GM19468 (cell line): ENCODE measurements at regions not wholly inside any gene's neighbourhood (a gene's known extent, or its start where the extent isn't known, plus 50 kb on each side); places are given as distances from the start of the nearest gene placed in this dataset.

Experiments
- ATAC-seq: cut with Tn5 transposase; IDR thresholded peaks from one replicate; pipeline ENCODE4 v1.9.1; 2021; ENCODE audit warnings: mild to moderate bottlenecking, moderate library complexity, moderate number of reproducible peaks; ENCODE audit not compliant: unreplicated experiment; ENCODE audit errors: extremely low read depth

DNA sequence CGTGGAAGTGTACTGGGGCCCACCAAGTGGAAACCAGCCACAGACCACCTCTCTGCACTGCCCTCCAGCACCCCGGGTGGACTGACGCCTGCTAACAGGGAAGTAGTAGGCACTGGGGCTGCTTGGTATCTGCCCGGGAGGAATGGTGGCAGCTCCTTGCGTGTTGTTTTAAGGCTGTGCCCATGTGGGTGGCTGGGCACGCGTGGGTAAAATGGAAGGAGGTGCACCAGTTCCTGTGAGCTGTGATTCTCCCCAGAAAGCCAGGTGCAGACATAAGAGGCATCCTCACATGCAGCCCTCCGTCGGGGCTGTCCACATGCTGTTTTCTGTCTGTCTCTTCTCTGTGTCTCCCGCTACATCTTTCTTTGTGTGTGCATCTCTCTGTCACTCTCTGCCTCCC is 122.3 kb downstream of the ENGASE start:
- no peak for ATAC-seq

DNA sequence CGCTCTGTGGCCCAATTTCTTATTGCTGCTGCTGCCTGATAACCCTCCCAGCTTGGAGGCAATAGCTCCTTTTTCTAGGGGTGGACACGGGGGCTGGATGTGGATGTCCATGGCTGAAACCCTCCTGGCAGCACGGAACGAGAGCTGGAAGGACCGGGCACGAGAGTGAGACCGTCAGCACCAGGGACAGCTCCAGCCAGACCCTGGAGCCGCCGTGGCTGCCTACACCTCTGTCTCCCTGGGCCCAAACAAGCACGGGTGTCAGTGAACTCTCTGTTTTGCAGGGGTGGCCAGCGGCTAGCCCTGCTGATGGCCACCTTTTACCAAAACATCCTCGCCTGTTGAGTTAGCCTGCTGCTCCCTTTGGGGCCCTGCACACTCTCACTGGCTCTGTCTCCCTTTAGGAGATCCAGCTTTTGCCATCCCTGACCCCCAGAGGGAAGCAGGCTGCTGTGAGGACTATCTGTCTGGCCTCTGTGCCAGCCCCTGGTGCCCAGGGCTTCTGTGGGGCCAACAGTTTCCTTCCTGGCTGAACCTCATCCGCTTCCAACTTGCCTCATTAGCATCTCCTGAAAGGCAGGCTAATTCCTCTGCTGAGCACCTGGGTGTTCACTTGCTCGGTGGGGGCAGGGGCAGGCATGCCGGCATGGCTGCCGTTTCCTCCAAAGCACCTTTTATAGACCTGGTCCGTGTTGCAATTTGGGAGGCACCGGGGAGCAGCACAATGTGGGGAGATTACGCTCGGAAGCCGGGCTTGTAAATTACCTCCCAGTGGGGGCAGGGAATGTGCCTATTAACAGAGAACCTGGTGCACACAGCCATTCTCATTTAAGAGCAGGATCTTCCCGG is 118.1 kb downstream of the ENGASE start:
- ATAC-seq: no peak

DNA sequence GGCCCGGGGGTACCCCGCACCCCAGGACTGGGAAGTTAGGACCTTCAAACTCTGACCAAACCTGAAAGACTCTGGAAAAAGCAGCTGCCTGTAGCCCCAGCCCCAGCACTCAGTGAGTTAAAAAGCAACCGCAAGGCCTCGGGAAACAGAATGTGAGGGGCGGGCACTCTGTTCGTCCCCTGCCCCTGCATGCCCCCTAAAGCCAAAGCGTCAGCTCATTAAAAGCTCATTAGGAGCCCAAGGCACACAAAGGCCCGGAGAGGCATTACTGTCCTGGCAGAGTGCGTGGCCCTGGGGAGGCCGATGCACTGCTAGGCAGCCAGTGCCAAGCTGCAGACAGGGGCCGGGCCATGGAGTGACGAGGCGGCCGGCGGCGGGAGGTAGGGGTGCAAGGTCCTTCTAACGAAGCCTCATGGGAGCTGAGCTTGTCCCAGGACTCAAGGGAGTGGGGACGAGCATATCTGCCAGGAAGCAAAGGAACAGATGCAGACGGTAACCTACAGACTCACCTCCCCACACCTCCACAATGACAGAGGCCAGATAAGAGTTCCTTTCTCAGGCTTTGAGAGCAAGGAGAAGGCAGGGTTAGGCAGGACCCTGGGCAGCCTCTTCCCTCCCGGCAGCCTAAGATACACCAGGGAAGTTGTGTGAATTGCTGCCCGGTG is 116.8 kb downstream of the ENGASE start:
- no peak for ATAC-seq

DNA sequence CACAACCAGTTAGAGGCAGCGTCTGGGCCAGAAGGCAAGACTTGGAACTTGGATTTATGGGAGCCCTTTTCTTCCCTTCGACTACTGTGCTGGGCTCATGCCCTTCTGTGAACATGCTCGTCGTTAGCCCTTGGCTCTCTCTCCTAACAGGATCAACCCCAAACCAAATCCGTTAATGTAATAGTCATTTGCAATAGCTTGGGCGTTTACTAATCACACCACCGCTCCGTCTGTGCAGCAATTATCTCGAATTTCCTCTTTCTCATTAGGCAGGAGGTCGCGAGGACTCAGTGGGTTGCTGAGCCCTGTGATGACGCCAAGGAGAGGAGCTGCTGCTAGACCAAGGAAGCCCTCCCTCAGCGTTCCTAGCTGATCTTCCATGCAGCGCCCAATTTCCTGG is 114.7 kb downstream of the ENGASE start:
- ATAC-seq: no peak

DNA sequence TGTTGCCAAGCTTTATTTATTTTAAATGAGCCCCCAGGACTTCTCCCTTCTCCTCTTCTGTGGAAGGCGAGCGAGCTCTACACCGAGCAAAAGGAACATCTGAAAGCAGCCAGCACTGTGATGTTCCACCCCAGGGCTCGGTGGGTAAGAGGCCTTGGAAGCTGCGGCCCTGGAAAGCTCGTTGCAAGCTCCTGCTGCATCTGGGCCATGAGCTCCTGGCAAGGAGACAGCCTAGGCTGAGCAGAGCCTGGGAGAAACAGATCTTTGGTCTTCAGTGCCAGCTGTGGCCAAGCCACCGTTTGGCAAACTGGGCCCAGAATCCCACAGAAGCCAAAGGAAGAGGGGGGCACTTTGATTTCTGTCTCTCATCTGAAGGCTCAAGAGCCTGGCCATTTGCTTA is 114.1 kb downstream of the ENGASE start:
- ATAC-seq: no peak

DNA sequence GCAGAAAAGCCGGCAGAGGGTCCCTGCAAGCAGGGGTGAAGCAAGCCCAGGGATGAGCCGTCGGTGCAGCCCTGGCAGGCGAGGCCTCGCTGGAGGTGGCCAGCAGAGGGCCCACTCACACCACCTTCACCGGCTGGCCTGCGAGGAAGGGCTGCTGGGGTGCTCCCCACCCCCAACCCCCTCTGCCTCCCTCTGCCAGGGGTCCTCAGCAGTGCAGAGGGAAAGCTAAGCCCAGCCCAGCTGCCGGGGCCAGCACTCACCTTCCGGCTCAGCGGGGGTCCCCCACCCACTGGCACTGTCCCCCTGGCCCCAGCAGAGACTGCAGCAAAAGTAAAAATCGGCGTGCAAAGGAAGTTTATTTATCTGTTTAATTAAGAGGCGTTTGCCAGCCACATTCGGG is 113.4 kb downstream of the ENGASE start:
- ATAC-seq: no peak

DNA sequence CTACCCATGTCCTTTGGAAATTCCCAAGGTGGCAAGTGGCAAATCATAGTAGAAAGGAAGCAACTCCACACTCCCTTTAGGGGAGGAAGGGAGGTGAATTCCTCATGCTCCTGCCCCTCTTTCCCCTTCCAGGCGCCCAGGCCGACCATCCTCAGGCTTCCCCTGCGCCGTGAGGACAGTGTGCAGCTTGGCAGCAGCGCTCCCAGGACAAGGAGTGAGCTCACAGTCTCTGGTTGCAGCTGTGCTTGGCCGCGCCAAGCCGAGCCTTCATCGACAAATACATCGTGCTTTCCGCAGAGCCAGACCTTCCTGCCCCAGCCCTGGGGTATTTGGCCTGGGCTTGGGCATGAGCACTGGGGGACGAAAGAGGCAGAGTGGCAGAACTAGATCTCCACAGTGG is 112.6 kb downstream of the ENGASE start:
- ATAC-seq: no peak

DNA sequence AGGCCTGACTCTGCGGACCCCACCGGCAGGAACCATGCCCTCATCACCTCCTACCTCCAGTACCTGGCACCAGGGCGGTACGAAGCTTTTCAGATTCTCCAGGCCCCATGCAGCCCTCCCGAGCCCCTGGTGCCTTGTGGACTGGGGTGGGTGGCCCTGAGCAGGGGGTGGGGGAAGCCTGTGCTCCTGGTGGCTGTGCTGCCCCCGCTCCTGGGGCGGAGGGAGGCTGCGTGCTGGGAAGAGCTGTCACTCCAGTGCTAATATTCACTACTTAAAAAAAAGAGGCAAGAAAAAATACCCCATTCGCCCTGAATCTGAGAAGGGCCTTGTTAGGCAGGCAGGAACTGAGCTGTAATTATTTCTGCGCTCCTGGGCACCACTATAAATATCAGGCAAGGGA is 111.8 kb downstream of the ENGASE start:
- ATAC-seq: no peak

DNA sequence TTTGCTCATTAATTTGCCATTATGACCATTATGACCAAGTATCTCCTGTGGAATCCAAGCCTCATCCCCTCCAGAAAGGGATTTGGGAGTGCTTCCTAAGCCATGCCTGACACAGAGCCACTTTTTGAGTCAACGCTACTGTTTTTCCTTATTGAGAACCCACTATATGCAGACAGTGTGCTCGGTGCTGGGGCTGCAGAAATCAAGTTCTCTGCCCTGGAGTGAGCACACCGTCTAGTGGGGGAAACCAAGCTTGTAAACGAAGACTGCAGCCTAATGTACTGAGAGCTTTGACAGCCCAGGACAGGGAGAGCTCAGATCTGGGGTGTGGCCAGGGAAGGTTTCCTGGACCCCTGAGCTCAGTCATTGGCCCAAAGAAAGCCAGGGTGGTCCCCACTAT is 111.0 kb downstream of the ENGASE start:
- no peak for ATAC-seq

DNA sequence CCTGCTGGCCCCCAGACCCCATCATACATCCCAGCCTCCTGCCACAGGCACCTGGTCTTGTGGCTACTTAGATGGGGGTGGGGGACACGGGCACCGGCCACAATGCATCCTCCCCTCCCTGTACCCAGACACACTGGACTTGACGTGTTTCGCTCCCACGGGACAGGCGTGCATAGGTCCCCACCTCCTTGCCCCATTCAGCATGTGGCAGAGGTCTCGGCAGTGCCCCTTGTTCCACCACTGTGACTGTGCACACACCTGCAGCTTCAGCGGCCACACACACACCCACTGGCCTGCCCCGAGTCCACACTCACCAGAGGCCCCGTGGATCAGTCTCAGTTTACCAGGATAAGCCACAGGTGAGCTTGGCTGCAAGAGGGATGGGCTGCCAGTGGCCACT is 109.6 kb downstream of the ENGASE start:
- no peak for ATAC-seq

DNA sequence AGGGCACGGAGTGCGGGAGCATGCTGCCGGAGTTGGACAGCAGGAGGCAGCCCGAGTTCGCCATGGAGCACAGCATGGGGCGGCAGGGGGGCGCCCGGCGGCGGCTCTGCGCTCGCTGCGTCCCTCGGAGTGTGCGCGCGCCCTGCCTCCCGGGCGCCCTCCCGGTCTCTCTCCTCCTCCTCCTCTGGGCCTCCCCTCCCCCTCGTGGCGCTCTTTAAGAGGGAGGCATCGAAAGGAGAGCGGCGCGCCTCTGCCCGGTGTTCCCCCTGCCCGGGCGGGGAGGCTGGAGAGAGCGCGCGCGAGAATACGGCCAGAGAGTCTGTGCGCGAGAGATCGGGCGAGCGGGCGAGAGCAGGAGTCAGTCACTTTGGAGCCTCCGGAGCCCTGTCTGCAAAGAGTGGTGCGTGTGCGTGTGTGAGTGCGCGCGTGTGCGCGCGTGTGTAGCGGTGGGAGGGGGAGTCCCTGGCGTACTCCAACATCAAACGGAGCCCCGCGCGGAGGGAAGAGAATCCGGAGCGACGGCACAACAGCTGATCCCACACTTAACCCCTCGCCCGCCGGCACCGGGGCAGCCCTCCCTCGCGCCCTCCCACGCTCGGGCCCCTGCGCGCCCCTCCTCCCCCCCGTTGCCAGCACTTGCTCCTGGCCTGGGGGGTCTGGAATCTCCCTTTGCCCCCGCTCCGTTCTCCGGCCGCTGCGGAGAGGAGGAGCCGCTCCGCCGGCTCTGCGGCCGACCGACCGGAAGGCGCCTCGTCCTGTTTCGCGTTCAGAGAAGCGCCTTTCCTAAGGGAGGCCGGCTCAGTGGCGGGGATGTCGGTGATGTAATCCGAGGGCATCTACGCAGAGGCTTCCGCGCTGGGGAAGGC is 108.9 kb downstream of the ENGASE start:
- ATAC-seq: no peak

DNA sequence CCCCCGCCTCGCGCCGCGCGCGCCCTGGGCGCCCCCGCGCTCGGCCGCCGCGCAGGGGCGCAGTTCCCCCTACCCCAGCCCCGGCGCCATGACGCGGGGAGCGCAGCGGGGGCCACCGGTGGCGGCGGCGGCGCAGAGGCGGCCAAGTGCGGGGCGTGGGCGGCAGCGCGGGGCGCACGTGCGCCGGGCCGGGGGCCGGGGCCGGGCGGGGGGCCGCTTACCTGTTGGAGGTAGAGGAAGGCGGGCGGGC is 108.3 kb downstream of the ENGASE start:
- no peak for ATAC-seq

DNA sequence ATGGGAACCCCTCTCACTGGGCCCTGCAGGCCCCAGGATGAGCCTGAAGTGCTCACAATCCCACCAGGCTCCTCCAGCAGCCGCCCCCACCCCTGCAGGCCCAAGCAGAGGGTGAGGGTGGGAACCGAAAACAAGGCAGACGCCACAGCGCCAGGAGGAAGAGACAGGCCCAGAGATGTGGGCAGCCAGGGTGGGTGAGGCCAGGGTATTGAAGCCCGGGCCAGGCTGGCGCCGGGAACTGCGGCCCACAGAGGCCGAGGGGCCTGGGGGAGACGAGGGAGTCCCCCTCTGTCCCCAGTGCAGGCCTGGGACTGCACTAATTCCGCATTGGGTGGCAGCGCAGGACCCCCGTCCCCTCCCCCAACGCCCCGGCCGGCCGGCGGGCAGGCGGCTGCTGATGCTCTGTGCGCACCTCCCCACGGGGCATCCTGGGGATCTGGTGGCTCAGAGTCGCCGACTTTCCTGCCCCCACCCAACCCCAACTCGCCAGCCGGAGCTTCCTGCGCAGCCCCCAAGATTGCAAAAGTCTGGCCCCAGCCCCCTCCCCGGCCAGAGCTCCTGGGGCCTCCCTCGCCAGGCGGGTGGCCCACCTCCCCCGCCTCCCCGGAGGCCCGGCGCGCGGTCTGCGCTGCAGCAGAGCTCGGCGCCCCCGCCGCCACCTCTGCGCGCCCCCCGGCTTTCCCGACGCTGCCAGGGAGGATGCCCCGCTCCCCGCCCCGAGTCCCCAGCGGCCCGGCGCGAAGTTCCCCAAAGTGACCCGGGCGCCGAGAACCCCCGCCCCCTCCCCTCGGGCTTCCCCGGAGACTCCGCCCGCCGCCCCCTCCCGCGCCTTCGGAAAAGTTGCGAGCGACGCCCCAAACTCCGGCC is 107.8 kb downstream of the ENGASE start:
- ATAC-seq: no peak

DNA sequence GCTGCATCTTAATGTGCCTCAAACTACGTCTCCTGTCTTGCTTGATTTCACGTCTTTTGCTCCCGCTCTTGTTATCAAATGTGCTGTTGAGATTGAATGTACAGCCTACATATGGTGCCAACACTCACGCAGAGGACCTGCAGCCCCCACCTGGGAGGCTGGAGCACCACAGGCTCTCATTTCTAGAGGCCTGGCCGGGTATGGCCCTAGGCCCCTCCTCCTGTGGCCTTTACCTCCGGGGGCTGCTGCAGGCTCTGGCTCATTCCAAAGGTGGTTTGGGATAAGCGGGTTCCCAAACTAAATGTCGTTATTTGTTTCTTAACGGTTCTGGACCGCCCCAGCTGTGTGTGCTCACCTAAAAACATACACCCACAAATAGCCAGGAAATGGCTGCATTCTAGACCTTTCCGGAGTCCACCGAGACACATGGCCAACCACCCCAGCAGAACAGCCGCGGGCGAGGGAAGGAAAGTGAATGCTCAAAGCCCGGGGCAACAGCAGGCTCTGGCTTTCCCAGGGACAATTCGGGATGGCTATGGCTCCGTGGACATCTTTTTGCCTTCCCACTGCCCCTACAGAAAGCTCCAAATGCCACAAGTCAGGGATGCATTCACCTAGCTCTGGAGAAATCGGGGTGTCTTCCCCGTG is 105.9 kb downstream of the ENGASE start:
- no peak for ATAC-seq

DNA sequence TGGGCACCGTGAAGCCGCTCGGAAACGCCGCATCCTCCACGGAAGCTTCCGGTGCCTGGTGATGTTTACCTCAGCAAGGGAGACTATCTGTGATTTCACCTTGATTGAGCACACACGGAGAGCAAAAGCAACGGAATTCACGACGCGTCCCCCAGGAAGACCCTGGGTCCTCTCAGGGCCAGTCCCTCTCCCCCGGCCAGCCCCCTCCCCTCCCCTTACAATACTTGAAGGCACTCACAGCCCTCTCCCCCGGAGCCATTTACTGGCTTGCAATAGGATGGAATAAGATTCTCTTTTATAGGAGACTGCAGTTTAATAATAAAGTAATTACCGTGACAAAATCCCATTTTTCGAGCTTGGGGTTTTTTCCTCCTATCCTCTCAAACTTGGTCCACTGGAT is 104.7 kb downstream of the ENGASE start:
- no peak for ATAC-seq

DNA sequence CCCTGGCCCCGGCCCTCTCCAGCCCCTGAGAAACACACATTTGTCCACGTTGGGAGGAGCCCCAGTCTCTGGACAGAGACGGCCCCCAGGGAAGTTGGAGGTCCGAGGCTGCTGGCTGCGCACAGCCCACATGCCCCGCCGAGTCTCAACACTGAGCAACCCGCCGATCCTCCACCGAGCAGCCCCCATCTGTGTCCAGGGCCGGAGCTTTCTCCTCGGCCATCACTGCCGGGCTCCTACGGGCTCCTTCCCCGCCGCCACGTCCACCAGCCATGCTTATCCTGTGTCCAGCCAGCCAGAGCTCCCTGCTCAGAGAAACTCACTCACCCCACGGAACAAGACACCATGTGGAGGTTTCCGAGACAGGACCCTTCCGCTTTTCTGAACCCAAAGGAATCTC is 103.3 kb downstream of the ENGASE start:
- no peak for ATAC-seq

DNA sequence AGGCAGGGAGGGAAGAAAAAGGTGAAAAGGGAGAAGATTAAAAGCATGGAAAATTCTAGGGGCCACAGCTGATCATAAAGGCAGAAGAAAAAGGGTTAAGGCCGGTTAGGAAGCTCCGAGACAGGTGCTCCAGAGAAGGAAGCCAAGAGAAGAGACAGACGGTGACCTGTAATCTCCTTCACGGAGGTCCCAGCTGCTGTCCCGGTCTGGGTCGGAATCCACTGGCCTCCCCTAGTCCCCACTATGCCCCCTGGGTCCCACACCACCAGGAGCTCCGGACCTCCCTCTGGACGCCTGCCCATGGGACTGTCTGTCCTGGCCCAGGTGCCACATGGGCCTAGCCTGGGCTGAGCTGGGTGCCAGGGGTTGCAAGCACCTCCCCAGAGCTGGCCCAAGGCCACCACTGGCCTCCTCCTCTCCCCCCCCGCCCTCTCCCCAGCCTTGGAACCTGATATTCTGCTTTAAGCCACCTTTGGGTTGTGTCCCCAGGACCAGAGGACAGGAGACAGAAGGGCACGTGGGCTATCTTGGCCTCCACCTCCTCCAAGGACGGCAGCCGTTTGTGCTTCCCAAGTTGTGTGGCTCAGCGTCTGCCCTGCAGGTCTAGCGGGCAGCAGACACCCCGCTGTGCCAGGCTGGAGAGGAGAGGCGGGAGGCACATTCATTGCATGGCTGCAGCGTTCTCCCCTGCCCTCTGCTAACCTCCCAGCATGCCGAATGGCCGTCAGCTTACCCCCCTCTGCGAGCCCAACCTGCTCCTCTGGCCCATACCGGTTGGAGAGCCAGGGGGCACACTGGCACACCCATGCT is 102.4 kb downstream of the ENGASE start:
- no peak for ATAC-seq

DNA sequence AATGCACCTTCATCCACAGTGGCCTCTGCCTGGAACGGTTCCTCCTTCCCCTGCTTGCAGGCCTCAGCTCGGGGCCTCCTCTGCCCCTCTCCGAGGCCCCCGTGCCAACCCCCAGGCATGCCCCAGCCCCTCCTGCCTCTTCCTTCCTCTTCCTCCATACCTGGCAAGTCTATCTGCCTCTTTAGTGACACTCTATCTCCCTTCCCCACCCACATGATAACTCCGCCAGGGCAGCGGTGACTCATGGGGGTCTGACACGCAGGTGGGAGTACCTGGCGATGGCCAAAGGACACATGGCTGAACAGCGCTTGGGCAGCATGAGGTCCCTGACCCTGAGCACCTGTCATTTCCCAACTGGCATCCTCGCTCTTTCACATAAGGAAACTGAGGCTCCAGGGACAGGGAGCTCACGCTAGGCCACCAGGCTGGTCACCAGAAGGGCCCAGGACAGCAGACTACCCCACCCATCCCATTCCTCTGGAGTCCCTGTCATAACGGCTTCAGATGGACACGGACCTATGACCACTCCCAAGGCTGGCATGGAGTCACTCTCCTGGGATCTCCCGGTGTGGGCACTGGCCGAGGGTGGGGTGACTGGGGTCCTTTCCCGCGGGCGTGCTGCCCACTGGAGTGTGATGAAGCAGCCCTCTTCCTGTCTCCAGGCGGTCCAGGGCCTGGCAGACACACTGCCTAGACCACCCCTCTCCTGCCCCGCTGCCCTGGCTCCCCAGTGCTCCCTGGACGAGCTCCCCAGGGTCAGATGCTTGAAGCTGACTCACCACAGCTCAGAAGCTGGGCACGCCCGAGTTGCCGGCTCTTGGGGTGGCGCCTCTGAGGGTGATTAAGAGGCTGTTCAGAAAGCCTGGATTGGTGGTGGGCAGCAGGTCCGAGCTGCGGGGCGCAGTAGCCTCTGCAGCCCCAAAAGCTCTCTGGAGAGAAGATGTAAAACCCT is 100.6 kb downstream of the ENGASE start:
- no peak for ATAC-seq
